ENCODE measurements at regions not wholly inside any gene's neighbourhood (a gene's known extent, or its start where the extent isn't known, plus 50 kb on each side); places are given as distances from the start of the nearest gene placed in this dataset.

DNA sequence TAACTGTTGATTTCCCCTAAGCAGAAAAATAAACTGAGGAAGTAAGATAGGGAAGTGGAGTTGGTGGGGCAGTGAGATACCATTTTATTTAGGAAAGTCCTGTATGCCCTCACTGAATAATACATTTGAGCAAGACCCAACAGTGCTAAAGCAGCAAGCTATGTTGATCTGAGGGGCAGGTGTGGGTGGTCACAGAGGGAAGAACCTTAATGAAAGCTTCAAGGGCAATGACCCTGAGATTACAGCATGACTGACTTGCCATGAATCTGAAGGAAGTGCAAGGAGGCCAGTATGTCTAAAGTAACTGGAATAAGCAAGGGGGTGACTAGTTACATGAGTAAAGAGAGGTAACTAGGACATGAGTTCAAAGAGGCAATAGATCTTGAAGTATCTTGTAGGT, 159.5 kb downstream of the CD47 start:
- TF ChIP-seq, protein P1, sequence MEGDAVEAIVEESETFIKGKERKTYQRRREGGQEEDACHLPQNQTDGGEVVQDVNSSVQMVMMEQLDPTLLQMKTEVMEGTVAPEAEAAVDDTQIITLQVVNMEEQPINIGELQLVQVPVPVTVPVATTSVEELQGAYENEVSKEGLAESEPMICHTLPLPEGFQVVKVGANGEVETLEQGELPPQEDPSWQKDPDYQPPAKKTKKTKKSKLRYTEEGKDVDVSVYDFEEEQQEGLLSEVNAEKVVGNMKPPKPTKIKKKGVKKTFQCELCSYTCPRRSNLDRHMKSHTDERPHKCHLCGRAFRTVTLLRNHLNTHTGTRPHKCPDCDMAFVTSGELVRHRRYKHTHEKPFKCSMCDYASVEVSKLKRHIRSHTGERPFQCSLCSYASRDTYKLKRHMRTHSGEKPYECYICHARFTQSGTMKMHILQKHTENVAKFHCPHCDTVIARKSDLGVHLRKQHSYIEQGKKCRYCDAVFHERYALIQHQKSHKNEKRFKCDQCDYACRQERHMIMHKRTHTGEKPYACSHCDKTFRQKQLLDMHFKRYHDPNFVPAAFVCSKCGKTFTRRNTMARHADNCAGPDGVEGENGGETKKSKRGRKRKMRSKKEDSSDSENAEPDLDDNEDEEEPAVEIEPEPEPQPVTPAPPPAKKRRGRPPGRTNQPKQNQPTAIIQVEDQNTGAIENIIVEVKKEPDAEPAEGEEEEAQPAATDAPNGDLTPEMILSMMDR (IDR thresholded peaks at IDR 0.05), result no peak
- no peak for TF ChIP-seq POLR2A (IDR thresholded peaks at IDR 0.05)
